NCI-H446 (cell line): ENCODE measurements at regions not wholly inside any gene's neighbourhood (a gene's known extent, or its start where the extent isn't known, plus 50 kb on each side); places are given as distances from the start of the nearest gene placed in this dataset.

Experiments used
- DNase-seq, 2 experiments: peaks; one replicate each; lab custom pipeline; 2025; lab: John Stamatoyannopoulos, UW

- no peak for DNase-seq
Observed at GRCh38 chr7:17601921-17602320, 303.5 kb downstream of the AHR start.

GRCh38 chr7:17608114-17608833, 309.8 kb downstream of the AHR start:
- DNase-seq = no peak

- no peak for DNase-seq
Observed at GRCh38 chr7:17611611-17612010, 313.2 kb downstream of the AHR start.

- no peak for DNase-seq
Observed at GRCh38 chr7:17613338-17614041, 315.0 kb downstream of the AHR start.

GRCh38 chr7:17617380-17617779, 318.9 kb downstream of the AHR start:
- no peak for DNase-seq

GRCh38 chr7:17617857-17618651, 319.6 kb downstream of the AHR start:
- no peak for DNase-seq

- DNase-seq = no peak
Observed at GRCh38 chr7:17618652-17618974, 320.2 kb downstream of the AHR start.

- no peak for DNase-seq
Observed at GRCh38 chr7:17619196-17619818, 320.9 kb downstream of the AHR start.

- no peak for DNase-seq
Observed at GRCh38 chr7:17620566-17620965, 319.7 kb downstream of the SNX13 start.

GRCh38 chr7:17622451-17622850, 317.8 kb downstream of the SNX13 start:
- DNase-seq = no peak

GRCh38 chr7:17623546-17624185, 316.6 kb downstream of the SNX13 start:
- no peak for DNase-seq

- DNase-seq = no peak
Observed at GRCh38 chr7:17624379-17624778, 315.9 kb downstream of the SNX13 start.

- DNase-seq = no peak
Observed at GRCh38 chr7:17625043-17625442, 315.3 kb downstream of the SNX13 start.

GRCh38 chr7:17626235-17626634, 314.1 kb downstream of the SNX13 start:
- DNase-seq = no peak

GRCh38 chr7:17631061-17631460, 309.2 kb downstream of the SNX13 start:
- DNase-seq = no peak

- DNase-seq = no peak
Observed at GRCh38 chr7:17632384-17632783, 307.9 kb downstream of the SNX13 start.

GRCh38 chr7:17633067-17633466, 307.2 kb downstream of the SNX13 start:
- DNase-seq = no peak

- no peak for DNase-seq
Observed at GRCh38 chr7:17638727-17639126, 301.6 kb downstream of the SNX13 start.

GRCh38 chr7:17640730-17641377, 299.4 kb downstream of the SNX13 start:
- peak in 1 of 2 experiments; percentile 53 for DNase-seq

GRCh38 chr7:17645500-17645899, 294.8 kb downstream of the SNX13 start:
- DNase-seq = no peak

- no peak for DNase-seq
Observed at GRCh38 chr7:17646253-17646956, 293.9 kb downstream of the SNX13 start.
